HG03521 (cell line): ENCODE measurements at regions not wholly inside any gene's neighbourhood (a gene's known extent, or its start where the extent isn't known, plus 50 kb on each side); places are given as distances from the start of the nearest gene placed in this dataset.
"Not testable (repeated sequence)": the region's sequence is repeated elsewhere in the genome, so short reads cannot be mapped to it uniquely, and the experiment has no call there.

Source experiments
- ATAC-seq: cut with Tn5 transposase; IDR thresholded peaks from one replicate; pipeline ENCODE4 v1.9.1; 2021; ENCODE audit warnings: mild to moderate bottlenecking, moderate library complexity; ENCODE audit not compliant: unreplicated experiment

DNA sequence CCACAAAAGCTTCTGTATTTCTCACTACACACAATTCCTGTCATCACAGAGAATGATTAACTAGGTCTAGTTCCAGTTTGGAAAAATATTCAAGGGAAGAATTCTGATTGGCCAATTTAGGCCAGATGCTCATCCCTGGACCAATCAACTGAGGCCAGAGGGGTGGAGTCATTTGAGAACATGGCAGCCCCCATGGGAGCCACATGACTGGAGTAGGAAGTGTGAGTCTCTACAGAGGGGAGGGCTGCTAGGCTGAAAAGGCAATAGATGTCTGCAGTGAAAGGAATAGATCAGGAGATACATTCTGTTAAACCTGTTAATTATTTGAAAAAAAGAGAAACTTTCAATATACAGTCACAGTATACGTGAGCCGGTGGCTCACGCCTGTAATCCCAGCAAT, 125.2 kb downstream of the UNC93B1 start:
- ATAC-seq = not testable (repeated sequence)

DNA sequence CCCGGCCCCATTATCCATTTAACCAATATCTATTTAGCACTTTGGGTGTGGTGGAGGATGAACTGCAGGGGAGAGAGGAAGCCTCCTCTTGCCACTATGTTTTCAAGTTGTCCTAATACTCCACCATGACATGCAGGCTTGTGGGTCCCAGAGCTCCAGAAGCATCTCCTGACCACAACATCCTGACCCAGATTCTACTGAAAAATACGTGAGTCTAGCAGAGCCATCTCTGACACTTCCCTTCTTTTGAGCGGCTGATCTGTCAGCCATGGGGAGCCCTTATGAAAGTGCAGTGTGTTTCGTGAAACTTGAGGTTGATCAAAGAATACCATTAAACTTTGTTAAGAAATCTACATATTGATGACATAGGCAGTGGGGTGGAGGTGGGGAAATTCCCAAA, 126.6 kb downstream of the UNC93B1 start:
- ATAC-seq = not testable (repeated sequence)

DNA sequence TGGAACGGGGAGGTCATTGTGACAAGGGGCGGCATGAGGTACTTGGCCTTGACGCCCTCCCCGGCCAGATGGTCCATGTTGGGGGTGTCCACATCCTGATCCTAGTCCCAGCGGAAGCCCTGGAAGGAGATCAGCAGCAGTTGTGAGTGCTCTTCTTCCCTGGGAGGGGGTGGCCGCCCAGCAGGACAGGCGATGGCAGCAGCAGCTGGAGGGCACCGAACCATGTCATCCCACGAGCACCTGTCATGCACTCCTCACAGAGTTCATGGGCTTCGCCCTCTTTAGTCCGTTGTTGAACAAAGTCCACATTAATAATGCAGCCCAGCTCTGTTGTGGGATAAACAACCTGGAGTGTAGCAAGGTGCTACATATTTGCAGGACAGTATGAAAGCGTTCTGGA, 130.7 kb downstream of the UNC93B1 start:
- not testable (repeated sequence) for ATAC-seq

DNA sequence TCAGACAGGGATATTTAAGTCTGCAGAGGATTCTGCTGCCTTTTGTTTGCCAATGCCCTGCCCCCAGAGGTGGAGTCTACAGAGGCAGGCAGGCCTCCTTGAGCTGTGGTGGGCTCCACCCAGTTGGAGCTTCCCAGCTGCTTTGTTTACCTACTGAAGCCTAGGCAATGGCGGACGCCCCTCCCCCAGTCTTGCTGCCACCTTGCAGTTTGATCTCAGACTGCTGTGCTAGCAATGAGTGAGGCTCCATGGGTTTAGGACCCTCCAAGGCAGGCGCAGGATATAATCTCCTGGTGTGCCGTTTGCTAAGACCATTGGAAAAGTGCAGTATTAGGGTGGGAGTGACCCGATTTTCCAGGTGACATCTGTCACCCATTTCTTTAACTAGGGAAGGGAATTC, 132.7 kb downstream of the UNC93B1 start:
- not testable (repeated sequence) for ATAC-seq

DNA sequence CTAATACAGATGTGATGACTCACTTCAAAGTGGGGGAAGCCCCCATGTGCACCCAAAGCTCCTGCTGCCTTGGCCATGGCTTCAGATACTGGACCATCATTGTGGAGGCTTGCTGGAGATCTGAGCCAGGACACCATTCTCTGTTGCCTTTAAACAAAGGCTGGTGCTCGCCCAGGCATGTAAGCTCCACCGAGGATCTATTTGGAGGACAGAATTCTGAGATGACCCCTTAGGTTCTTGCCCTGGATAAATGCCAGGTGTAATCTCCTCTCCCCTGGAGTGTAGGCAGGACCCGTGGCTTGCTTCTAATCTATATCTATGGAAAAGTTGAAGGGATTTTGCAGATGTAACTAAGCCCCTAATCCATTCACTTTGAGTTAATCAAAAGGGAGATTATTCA, 141.0 kb downstream of the UNC93B1 start:
- ATAC-seq = not testable (repeated sequence)

DNA sequence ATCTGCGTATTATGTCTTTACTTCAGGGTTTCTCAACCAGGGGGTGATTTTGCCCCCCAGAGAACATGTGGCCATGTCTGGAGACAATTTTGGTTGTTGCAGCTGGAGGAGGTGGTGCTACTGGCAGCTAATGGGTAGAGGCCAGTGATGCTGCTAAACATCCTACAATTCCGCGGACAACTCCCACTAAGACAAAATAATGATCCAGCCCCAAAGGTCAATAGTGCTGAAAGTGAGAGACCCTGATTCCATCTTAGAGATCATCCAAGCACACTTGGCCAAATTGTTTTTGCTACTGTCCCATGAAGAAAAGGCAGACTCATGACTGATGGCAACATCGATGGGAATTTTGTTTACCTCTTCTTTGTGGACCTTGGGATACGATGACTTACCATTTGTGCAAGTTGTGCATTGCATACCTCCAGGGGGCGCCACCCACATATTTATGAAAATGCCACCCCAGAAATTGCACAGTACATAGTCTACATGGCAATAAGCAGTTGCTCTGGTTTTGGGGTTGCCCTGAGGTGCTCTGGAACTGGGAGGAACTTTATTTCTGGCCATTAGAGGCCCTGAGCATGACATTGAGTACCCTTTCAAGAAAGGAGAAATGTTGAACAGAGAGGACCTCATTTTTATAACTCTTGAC, 144.3 kb downstream of the UNC93B1 start:
- not testable (repeated sequence) for ATAC-seq

DNA sequence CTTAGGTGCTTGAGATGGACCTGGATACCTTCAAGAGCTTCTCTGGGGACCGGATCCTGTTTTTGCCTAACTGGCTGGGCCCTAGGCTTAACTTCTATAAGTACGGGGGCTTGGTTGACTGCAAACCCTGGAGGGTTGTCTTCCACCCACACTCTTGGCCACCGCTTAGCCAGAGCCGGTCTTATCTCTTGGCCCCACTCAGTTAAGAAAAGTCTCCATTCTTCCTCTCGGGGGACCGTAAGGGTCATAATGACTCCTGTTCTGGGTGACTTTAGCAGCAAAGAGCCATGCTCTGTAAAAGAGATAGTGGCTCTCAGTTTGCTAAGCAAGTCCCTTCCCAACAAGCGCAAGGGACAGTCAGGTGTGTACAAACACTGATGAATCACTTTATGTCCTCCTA, 153.2 kb downstream of the UNC93B1 start:
- ATAC-seq = not testable (repeated sequence)

DNA sequence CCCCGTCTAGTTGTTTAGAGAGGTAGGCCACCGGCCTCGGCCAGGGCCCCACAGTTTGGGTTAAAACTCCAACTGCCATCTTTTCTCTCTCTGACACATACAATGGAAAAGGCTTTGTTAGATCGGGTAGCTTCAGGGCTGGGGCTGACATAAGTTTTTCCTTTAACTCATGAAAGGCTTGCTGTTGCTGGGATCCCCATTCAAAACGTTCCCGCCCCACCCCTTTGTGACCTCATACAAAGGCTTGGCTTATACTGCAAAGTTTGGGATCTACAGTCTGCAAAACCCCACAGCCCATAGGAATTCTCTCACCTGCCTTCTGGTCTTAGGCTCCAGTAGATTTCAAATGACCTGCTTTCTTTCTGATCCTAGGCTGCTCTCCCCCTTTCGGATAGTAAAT, 154.1 kb downstream of the UNC93B1 start:
- ATAC-seq = not testable (repeated sequence)

DNA sequence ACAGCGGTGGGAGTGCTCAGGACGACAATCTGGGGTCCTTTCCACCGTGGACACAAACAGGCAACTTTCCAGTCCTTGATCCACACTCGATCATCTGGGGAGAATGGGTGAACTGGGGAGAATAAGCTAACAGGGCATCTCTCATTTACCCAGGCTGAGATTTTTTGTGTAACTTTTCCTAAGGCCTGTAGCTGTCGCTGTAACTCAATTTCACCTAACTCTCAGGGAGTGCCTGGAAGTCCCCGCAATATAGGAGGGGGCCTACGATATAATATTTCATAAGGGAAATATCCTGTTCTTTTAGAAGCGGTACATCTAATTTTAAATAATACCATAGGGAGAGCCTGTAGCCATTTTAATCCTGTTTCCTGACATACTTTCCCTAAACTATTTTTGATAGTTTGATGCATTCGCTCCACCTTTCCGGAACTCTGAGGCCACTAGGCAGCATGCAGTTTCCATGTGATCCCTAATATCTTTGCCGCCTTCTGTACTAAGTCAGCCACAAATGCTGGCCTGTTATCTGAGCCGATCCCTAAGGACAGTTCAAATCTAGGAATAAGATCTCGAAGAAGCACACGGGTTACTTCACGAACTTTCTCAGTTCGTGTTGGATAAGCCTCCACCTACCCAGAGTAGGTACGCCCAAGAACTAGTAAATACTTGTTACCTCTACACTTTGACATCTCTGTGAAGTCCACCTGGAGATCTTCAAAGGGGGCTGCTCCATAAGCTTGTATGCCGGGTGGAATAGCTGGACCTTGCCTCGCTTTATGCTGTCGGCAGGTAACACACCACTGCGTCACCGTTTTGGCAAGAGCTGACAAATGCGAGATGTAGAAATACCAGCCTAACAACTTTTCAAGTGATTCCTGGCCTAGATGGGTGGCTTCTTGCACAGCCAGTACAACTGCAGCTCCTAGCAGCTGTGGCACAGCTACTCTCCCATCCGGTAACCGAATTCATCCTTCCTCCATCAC, 155.7 kb downstream of the UNC93B1 start:
- ATAC-seq = not testable (repeated sequence)

DNA sequence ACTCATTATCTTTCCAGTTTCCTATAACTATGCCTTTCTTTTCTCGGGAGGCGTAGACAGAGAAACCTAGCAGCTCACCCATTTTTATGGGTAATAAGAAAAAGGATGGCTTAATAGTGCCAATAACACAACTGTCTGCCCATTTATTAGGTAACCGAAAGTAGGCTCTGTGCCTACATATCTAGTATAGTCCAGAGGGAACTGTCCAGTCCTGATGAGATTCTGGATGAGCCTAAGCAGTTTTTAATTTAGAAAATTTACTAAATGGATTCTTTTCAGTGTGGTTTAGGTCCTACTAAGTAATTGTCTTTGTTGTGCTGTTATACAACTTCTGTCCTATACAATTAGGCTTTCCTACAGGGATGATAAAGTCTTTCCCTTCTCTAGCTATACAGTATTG, 157.6 kb downstream of the UNC93B1 start:
- not testable (repeated sequence) for ATAC-seq

DNA sequence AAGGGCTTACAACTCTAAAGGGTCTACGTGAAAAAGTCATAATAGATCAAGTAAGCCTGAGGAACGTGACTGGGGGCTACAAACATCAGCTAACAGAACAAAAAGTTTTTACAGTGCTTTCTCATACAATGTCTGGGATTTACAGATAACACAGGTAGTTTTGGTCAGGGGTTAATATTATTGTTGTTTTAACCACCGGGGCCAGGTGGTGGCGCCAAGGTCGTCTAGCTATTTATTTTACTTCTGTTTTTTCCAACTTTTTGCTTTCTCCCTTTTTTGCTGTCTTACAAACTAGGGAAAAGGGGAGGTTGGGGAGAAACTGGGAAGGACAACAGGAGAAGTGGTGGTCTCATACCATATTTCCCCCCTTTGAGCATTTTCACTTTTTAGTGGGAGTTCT, 158.6 kb downstream of the UNC93B1 start:
- not testable (repeated sequence) for ATAC-seq

DNA sequence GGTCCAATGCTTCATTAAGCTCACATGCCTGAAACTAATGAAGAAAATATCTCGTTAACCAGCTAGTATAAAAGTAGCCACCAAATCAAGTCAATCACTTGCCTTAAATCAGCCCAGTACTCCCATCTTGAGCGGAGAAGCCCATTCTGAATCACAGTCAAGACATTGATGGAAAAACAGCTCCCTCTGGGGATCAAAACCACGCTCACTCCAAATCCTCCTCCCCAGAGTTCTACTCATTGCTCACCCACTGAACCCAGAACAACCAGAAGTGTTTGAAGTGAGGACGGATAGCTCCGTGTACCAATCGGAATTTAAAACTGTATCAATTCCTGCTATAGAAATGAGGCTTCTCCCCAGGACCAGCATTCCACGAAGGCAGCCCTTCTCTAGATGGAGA, 163.3 kb downstream of the UNC93B1 start:
- not testable (repeated sequence) for ATAC-seq

DNA sequence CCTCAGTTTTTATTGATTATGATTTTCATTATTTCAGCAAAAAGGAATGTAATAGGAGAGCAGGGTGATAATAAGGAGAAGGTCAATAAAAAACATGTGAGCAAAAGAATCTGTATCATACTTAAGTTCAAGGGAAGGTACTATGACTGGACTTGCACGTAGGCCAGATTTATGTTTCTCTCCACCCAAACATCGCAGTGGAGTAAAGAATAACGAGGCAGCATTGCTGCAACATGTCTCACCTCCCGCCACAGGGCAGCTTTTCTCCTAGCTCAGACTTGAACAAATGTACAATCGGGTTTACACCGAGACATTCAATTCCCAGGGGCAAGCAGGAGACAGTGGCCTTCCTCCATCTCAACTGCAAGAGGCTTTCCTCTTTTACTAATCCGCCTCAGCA, 155.7 kb upstream of the ALDH3B2 start:
- not testable (repeated sequence) for ATAC-seq

DNA sequence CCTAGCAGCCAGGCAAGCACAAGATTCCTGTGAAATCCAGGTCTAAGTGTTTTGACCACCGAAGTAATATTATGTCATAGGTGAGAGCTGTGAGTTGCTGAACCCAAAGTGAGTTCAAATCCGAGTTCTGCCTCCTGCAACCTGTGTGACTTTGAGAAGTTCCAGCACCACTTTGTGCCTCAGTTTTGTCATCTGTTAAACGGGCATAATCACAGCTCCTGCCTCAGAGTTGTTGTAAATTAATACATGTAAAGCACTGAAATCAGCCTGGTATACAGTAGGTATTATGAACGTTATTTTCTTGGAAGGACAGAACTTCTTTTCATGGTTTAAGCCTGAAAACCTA, 152.5 kb upstream of the ALDH3B2 start:
- not testable (repeated sequence) for ATAC-seq

DNA sequence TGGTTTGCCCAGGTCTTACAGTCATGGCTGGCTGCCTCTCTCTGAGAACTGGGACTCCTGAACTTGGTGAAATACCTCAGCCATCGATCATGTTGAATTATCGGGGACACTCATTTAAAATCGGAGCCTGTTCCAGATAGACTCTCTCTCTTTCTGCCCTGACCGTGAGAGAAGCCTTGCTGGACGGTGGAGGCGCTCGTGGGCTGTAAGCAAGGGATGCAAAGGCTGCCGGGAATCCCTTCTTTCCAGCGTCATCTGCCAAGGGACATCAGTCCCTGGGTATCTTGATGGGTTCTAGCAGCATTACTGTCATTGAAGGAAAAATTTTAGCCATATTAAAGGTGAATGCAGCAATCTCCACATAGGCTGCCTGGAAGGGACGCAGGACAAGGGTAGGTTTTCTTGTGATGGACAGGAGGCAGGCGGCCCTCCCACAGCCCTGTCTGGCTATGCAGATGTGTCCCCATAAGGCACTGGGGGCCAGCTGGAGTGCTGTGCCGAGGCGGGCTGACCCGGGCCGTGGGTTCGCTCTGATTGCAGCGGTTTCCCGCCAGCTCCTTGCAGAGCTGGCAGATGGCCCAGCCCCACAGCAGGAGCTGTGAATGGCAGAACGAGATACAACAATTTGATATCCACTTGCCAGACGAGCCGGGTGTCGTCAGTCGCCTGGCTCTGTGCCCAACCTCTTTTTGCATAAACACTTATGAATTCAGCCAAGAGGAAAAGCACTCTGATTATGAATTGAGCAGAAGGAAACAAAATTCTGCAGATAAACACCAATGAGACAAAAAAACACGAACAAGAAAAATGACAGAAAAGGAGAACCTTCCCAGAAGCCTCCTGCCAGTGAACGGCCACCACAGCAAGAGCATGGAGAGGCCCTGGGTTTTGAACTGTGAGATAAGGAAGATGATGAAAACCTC, 151.9 kb upstream of the ALDH3B2 start:
- not testable (repeated sequence) for ATAC-seq

DNA sequence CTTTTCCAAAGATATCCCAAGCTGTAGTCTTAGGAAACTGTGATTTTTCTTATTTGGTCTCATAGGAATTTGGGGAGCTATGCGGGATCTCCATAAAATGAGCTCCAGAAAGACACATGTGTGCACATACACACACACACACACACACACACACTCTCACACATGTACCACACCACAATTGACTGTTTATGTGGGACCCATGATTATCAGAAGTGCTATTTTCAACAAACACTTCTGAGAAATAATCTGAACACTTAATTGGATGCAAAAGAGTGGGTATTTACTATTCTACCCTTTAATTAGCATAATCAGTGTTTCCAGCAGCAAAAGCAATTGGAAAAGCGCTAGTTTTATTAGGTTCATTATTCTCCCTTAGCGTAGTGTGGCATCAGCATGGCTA, 150.4 kb upstream of the ALDH3B2 start:
- not testable (repeated sequence) for ATAC-seq

DNA sequence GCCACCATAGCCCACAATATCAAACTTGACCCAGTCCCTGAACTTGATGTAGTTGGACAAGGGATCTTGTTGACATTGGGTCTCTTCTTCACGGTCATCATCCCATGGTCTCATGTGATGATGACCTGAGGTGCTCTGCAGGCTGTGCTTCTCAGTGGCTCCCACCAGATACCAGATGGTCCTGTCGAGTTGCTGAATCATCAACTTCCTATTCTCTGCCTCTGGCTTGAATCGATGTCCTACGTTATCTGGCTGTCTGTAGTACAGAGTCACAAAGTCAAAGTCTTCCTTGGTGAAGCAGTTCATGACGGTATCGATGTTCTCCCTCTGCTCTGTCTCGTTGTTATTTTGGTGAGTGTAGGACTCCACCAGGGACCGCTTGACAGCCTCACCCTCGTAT, 145.7 kb upstream of the ALDH3B2 start:
- no peak for ATAC-seq

DNA sequence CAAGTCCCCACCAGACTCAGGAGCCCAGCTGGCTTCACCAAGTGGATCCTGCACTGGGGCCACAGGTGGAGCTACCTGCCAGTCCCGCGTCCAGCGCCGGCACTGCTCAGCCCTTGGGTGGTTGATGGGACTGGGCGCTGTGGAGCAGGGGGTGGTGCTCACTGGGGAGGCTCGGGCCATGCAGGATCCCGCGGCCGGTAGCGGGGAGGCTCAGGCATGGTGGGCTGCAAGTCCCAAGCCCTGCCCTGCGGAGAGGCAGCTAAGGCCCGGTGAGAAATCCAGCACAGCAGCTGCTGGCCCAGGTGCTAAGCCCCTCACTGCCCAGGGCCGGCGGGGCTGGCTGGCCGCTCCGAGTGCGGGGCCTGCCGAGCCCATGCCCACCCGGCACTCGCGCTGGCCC, 143.1 kb upstream of the ALDH3B2 start:
- not testable (repeated sequence) for ATAC-seq

DNA sequence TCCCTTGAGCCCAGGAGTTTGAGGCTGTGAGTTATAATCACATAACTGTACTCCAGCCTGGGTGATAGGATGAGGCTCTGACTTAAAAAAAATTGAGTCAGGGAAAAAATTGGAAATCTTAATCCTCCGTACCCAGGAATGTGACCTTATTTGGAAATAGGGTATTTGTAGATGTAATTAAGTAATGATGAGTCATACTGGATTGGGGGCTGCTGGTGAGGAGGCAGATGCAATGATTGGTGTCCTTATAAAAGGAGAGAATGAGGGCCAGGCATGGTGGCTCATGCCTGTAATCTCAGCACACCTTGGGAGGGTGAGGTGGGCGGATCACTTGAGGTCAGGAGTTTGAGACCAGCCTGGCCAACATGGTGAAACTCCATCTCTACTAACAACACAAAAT, 134.9 kb upstream of the ALDH3B2 start:
- not testable (repeated sequence) for ATAC-seq

DNA sequence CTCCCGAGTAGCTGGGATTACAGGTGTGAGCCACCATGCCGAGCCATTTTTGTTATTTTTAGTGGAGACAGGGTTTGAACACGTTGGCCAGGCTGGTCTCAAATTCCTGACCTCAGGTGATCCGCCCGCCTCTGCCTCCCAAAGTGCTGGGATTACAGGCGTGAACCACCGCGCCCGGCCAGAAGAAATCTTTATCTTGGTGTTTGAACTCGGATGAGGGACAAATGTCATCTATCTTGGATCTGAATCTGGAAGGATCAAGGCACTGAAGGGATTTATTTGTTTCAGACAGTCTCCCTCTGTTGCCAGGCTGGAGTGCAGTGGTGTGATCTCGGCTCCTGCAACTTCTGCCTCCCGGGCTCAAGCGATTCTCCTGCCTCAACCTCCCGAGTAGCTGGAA, 133.5 kb upstream of the ALDH3B2 start:
- not testable (repeated sequence) for ATAC-seq

DNA sequence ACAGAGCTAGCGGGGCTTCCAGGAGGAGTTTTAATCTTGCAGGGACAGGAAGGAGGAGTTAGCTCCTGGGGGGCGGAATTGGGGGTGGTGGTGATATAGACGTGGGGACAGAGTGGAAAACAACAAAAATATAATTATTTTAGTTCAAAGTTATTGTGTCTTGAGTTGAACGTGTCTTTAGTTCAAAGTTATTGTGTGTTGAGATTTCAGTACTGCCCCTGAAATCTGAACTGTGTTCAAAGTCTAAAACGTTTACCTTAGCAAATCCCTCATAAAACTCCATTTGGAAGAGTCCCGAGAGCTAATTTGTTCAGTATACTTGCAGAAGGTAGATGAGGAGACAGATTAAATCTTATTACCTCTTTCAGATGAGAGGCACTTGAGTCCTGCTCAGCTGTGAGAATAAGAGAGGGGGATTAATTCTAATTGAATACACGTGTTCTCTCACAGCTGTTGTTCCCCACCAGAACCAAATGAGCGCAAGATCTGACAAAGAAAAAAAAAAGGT, 132.4 kb upstream of the ALDH3B2 start:
- ATAC-seq = not testable (repeated sequence)
